Tibial nerve (tissue), 4 donors: ENCODE measurements at regions not wholly inside any gene's neighbourhood (a gene's known extent, or its start where the extent isn't known, plus 50 kb on each side); places are given as distances from the start of the nearest gene placed in this dataset.
A peak's percentile ranks its signal among the peaks of the same experiment; 100 is the strongest.
"Not testable (repeated sequence)": the region's sequence is repeated elsewhere in the genome, so short reads cannot be mapped to it uniquely, and the experiment has no call there.

ENCODE experiments used
- DNase-seq, 2 donors: peaks; one replicate each; pipeline ENCODE4 v3.0.0-alpha.2; 2019; ENCODE audit warnings: low spot score in 2 of 2
- H3K27ac ChIP-seq, 4 donors: fragments of 200-600 bp; sonication (generic) in 3 of 4; one replicate each; pipeline ENCODE4 v1.5.1; 2017 to 2019; ENCODE audit warnings: mild to moderate bottlenecking in 1 of 4
- H3K27me3 ChIP-seq, 2 donors: fragments of 200-600 bp; sonication (generic) in 1 of 2; one replicate each; pipeline versions ENCODE4 v1.5.1 to v1.6.0; 2017 to 2019
- H3K36me3 ChIP-seq, 3 donors: fragments of 200-600 bp; sonication (generic); one replicate each; pipeline ENCODE4 v1.5.1; 2018 to 2019
- H3K4me1 ChIP-seq, 4 donors: fragments of 200-600 bp; sonication (generic) in 3 of 4; one replicate each; pipeline ENCODE4 v1.5.1; 2017 to 2019
- H3K4me3 ChIP-seq, 4 donors: fragments of 200-600 bp; sonication (generic) in 3 of 4; one replicate each; pipeline ENCODE4 v1.5.1; 2017 to 2019; ENCODE audit warnings: mild to moderate bottlenecking in 1 of 4, moderate library complexity in 1 of 4
- H3K9me3 ChIP-seq, 4 donors: fragments of 200-600 bp; sonication (generic) in 3 of 4; one replicate each; pipeline ENCODE4 v1.5.1; 2017 to 2019
- CTCF ChIP-seq, 5 experiments: fragments of 200-600 bp in 3 of 5; fragments of 450-650 bp in 2 of 5; sonication (generic) in 3 of 5; IDR thresholded peaks; one replicate each; pipeline ENCODE4 v1.5.1; 2016 to 2019; ENCODE audit warnings: antibody characterized with exemption in 5 of 5, mild to moderate bottlenecking in 3 of 5, moderate library complexity in 2 of 5
- EP300 ChIP-seq, 2 donors: sonication (generic); formaldehyde crosslinking; IDR thresholded peaks; one replicate each; pipeline ENCODE4 v1.6.1; 2017; ENCODE audit warnings: antibody characterized with exemption in 2 of 2, mild to moderate bottlenecking in 1 of 2
- POLR2A ChIP-seq, 2 donors: fragments of 450-650 bp; IDR thresholded peaks; one replicate each; pipeline ENCODE4 v1.6.1; 2017; ENCODE audit warnings: antibody characterized with exemption in 2 of 2, mild to moderate bottlenecking in 2 of 2, moderate library complexity in 2 of 2
- WGBS, 2 donors: methylation state at CpG; one replicate each; pipeline ENCODE4 v1.1.5; 2018; 5-methylcytosine and 5-hydroxymethylcytosine counted together

- Histone ChIP-seq H3K27ac (no peak overlapping the region), H3K4me1 (peaks cover 0 to 4% (median 0%) of the 10 kb centered on the region in 4 donors), H3K27me3 (no peaks in the 10 kb centered on the region), H3K9me3 (no peaks in the 10 kb centered on the region), H3K4me3 (no peak overlapping the region), H3K36me3 (no peaks in the 10 kb centered on the region)
- no peak for TF ChIP-seq CTCF (IDR thresholded peaks at IDR 0.05)
- no peak for TF ChIP-seq EP300 (IDR thresholded peaks at IDR 0.05)
- no peak for TF ChIP-seq POLR2A (IDR thresholded peaks at IDR 0.05)
- whole genome bisulfite sequencing, 2 donors, result 75 to 79% methylated on average over 13 of the region's 13 CpGs
- DNase-seq, result no peak
Measured at GRCh38 chr2:138087751-138088593, 123.7 kb downstream of the HNMT start.

- H3K36me3 ChIP-seq, result no peaks in the 10 kb centered on the region
- WGBS, 2 donors, result 52 to 70% methylated on average over 1 of the region's 1 CpG
- peak in 1 of 2 donors; percentile 16 for DNase-seq
- no peak overlapping the region for H3K4me3 ChIP-seq
- H3K9me3 ChIP-seq, result no peaks in the 10 kb centered on the region
- H3K27ac ChIP-seq, result no peak overlapping the region
- TF ChIP-seq POLR2A (IDR thresholded peaks at IDR 0.05) (no peak), CTCF (IDR thresholded peaks at IDR 0.05) (peak; percentile 26 to 55 (median 35)), EP300 (IDR thresholded peaks at IDR 0.05) (no peak)
- H3K4me1 ChIP-seq, result peaks cover 0 to 4% (median 0%) of the 10 kb centered on the region in 4 donors
- no peaks in the 10 kb centered on the region for H3K27me3 ChIP-seq
Measured at GRCh38 chr2:138090330-138090729, 126.1 kb downstream of the HNMT start.

- no peak for DNase-seq
- Histone ChIP-seq H3K9me3 (no peaks in the 10 kb centered on the region), H3K27me3 (no peaks in the 10 kb centered on the region), H3K27ac (no peak overlapping the region), H3K4me3 (no peak overlapping the region), H3K36me3 (no peaks in the 10 kb centered on the region), H3K4me1 (no peaks in the 10 kb centered on the region)
- 90 to 91% methylated on average over 4 of the region's 4 CpGs for WGBS, 2 donors
- no peak for TF ChIP-seq CTCF (IDR thresholded peaks at IDR 0.05)
Measured at GRCh38 chr2:138093455-138093854, 129.2 kb downstream of the HNMT start.

- H3K4me3 ChIP-seq, result no peak overlapping the region
- H3K9me3 ChIP-seq, result no peaks in the 10 kb centered on the region
- H3K36me3 ChIP-seq, result no peaks in the 10 kb centered on the region
- no peaks in the 10 kb centered on the region for H3K27me3 ChIP-seq
- no peaks in the 10 kb centered on the region for H3K4me1 ChIP-seq
- WGBS, 2 donors, result 76 to 84% methylated on average over 3 of the region's 3 CpGs
- DNase-seq, result no peak
- H3K27ac ChIP-seq, result no peak overlapping the region
- TF ChIP-seq CTCF (IDR thresholded peaks at IDR 0.05) (no peak), POLR2A (IDR thresholded peaks at IDR 0.05) (no peak), EP300 (IDR thresholded peaks at IDR 0.05) (no peak)
Measured at GRCh38 chr2:138094031-138094430, 129.8 kb downstream of the HNMT start.

GRCh38 chr2:138095336-138095735, 131.1 kb downstream of the HNMT start:
- H3K27ac ChIP-seq, result no peak overlapping the region
- no peak for DNase-seq
- H3K9me3 ChIP-seq, result no peaks in the 10 kb centered on the region
- H3K27me3 ChIP-seq, result no peaks in the 10 kb centered on the region
- H3K4me1 ChIP-seq, result no peaks in the 10 kb centered on the region
- TF ChIP-seq EP300 (IDR thresholded peaks at IDR 0.05), result no peak
- no peak for TF ChIP-seq CTCF (IDR thresholded peaks at IDR 0.05)
- TF ChIP-seq POLR2A (IDR thresholded peaks at IDR 0.05), result no peak
- H3K36me3 ChIP-seq, result no peaks in the 10 kb centered on the region
- no peak overlapping the region for H3K4me3 ChIP-seq

GRCh38 chr2:138099288-138099687, 135.0 kb downstream of the HNMT start:
- H3K4me1 ChIP-seq, DNase-seq, H3K9me3 ChIP-seq, H3K27ac ChIP-seq, H3K36me3 ChIP-seq, H3K27me3 ChIP-seq, H3K4me3 ChIP-seq: not testable (repeated sequence)
- WGBS, 2 donors, result 97 to 99% methylated on average over 3 of the region's 3 CpGs
